Subcutaneous abdominal adipose tissue (tissue), 5 donors: ENCODE measurements at regions not wholly inside any gene's neighbourhood (a gene's known extent, or its start where the extent isn't known, plus 50 kb on each side); places are given as distances from the start of the nearest gene placed in this dataset.
"Not testable (repeated sequence)": the region's sequence is repeated elsewhere in the genome, so short reads cannot be mapped to it uniquely, and the experiment has no call there.

Source experiments
- H3K27ac ChIP-seq: one replicate; pipeline ENCODE4 v1.7.0; 2013; ENCODE audit warnings: low read depth, mild to moderate bottlenecking, inconsistent platforms, low read length, moderate library complexity
- H3K27me3 ChIP-seq, 5 donors: one replicate each; pipeline ENCODE4 v1.7.0; 2013; ENCODE audit warnings: low read length in 5 of 5, inconsistent platforms in 1 of 5; ENCODE audit not compliant: control insufficient read depth in 5 of 5, insufficient read depth in 4 of 5
- H3K36me3 ChIP-seq, 5 donors: one replicate each; pipeline ENCODE4 v1.7.0; 2013; ENCODE audit warnings: low read length in 5 of 5; ENCODE audit not compliant: control insufficient read depth in 5 of 5, insufficient read depth in 5 of 5
- H3K4me1 ChIP-seq, 5 donors: one replicate each; pipeline ENCODE4 v1.7.0; 2013; ENCODE audit warnings: low read length in 5 of 5, mild to moderate bottlenecking in 3 of 5, moderate library complexity in 1 of 5; ENCODE audit not compliant: control insufficient read depth in 5 of 5, insufficient read depth in 5 of 5
- H3K4me3 ChIP-seq, 5 donors: one replicate each; pipeline ENCODE4 v1.7.0; 2013; ENCODE audit warnings: low read length in 5 of 5, low read depth in 1 of 5
- H3K9ac ChIP-seq, 5 donors: one replicate each; pipeline ENCODE4 v1.7.0; 2013; ENCODE audit warnings: low read length in 5 of 5, mild to moderate bottlenecking in 4 of 5, moderate library complexity in 3 of 5
- H3K9me3 ChIP-seq, 5 donors: one replicate each; pipeline ENCODE4 v1.7.0; 2013; ENCODE audit warnings: low read length in 5 of 5; ENCODE audit not compliant: control insufficient read depth in 5 of 5
- donor health status: healthy.
- donor health status: healthy.
- donor health status: healthy.
- donor health status: healthy.
- donor health status: healthy.

DNA sequence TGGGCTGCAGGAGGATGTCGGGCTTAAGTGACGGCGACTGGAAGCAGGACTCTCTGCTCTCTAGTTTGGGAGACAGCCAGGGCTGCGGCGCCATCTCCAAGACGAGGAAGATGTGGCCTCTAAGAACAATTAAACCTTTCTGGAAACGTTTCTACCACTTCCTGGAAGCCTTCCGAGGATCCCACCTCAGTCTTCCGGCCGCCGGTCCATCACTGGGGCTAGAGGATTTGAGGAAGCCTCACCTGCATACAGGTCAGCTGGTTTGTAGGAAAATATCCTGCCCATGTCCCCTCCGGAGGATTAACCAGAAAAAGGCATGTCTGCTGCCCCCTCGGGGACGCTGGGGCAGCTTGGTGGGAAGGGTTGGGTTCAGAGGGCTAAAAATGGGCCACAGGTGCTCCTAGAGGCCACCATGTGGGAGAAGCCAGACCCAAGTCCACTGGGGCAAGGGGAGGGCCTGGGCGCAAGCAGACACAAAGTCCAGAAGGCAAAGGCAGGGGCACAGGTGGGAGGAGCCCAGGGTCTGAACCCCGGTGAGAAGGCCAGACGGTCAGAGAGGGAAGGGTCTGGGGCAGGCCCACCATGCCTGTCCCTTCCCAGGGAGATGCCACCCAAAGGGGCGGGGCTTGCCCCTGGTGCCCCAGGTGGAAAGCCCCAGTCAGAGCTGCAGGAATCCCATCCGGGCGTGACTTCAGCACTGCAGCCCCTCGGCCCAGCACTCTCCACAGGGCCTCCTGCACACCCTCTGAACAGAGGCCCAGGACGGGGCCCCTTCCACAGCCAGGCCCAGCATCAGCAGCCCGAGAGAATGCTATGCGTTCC is 82.2 kb upstream of the ID2 start:
- Histone ChIP-seq H3K9me3 (no peaks in the 10 kb centered on the region), H3K36me3 (no peaks in the 10 kb centered on the region), H3K9ac (no peak overlapping the region), H3K27ac (no peak overlapping the region), H3K4me3 (no peak overlapping the region), H3K4me1 (peaks cover 0 to 5% (median 0%) of the 10 kb centered on the region in 5 donors), H3K27me3 (no peaks in the 10 kb centered on the region)

DNA sequence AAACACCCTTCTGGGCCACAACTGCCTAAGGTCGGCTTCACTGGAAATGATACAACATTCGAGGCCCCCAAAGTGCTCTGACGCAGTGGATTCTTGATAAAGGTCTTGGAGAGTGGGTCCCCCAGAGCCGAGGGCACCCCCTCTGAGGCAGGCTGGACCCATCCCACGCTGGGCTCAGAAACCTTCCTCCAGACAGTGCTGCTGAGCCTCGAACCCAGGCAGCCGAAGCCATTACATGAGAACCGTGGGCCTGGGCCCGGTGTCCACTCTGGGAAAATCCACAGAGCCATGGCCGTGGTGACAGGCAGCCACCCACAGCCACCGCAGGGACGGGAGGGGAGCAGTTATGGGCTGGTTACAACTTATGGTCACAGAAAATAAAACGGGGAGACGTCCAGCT is 81.4 kb upstream of the ID2 start:
- Histone ChIP-seq H3K4me3 (no peak overlapping the region), H3K9ac (no peak overlapping the region), H3K27ac (no peak overlapping the region), H3K27me3 (no peaks in the 10 kb centered on the region), H3K36me3 (no peaks in the 10 kb centered on the region), H3K9me3 (no peaks in the 10 kb centered on the region), H3K4me1 (peaks cover 0 to 5% (median 0%) of the 10 kb centered on the region in 5 donors)

DNA sequence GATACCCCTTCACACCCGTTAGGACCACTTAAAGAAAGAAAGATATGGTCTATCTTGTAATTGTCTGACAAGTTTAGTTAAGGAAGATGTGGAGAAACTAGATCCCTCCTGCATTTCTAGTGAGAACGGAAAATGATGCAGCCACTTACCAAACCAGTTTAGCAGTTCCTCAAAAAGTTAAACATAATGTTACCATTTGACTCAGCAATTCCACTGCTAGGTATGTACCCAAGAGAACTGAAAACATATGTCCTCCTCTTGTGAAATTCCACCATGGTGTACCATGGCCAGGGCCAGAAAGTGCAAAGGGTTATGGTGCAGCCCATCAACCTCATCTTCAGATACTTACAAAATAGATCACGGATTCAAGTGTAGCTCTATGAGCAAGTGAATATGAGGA is 79.0 kb upstream of the ID2 start:
- peaks cover 0 to 6% (median 2%) of the 10 kb centered on the region in 5 donors for H3K4me1 ChIP-seq
- H3K27ac ChIP-seq, result no peak overlapping the region

DNA sequence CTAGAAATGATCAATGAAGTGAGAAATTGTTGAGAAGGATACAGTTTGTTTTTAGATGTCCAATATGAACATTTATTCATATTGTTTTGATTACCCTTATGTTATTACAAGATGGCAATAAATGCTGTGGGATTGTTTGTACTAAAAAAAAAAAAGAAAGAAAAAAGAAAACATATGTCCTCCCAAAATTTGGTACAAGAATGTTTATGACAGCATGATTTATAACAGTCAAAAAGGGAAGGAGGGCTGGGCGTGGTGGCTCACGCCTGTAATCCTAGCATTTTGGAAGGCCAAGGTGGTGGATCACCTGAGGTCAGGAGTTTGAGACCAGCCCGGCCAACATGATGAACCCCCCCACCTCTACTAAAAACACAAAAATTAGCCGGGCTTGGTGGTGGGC is 78.5 kb upstream of the ID2 start:
- not testable (repeated sequence) for H3K27me3 ChIP-seq, H3K4me3 ChIP-seq, H3K9ac ChIP-seq, H3K27ac ChIP-seq, H3K4me1 ChIP-seq, H3K9me3 ChIP-seq, H3K36me3 ChIP-seq

More for the DNA sequence above, 79.0 kb upstream of the ID2 start:
- Histone ChIP-seq H3K36me3 (no peaks in the 10 kb centered on the region), H3K4me3 (no peak overlapping the region), H3K9me3 (no peaks in the 10 kb centered on the region), H3K9ac (no peak overlapping the region), H3K27me3 (no peaks in the 10 kb centered on the region)

DNA sequence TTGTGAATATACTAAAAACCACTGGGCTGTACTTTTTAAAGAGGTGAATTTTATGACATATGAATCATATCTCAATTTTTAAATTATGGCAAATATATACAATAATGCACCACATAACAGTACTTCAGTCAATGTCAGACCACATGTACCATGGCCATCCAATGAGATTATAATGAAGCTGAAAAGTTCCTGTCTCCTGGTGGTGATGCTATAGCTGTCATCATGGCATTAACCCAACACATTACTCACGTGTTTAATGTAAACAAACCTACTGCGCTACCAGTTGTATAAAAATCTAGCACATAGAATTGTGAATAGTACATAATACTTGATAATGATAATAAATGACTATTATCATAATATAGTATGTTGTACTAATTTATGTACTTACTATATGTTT is 77.6 kb upstream of the ID2 start:
- H3K27ac ChIP-seq, result no peak overlapping the region
- no peaks in the 10 kb centered on the region for H3K9me3 ChIP-seq
- no peaks in the 10 kb centered on the region for H3K36me3 ChIP-seq
- no peaks in the 10 kb centered on the region for H3K27me3 ChIP-seq
- H3K9ac ChIP-seq, result no peak overlapping the region
- H3K4me3 ChIP-seq, result no peak overlapping the region
- peaks cover 0 to 4% (median 3%) of the 10 kb centered on the region in 5 donors for H3K4me1 ChIP-seq

DNA sequence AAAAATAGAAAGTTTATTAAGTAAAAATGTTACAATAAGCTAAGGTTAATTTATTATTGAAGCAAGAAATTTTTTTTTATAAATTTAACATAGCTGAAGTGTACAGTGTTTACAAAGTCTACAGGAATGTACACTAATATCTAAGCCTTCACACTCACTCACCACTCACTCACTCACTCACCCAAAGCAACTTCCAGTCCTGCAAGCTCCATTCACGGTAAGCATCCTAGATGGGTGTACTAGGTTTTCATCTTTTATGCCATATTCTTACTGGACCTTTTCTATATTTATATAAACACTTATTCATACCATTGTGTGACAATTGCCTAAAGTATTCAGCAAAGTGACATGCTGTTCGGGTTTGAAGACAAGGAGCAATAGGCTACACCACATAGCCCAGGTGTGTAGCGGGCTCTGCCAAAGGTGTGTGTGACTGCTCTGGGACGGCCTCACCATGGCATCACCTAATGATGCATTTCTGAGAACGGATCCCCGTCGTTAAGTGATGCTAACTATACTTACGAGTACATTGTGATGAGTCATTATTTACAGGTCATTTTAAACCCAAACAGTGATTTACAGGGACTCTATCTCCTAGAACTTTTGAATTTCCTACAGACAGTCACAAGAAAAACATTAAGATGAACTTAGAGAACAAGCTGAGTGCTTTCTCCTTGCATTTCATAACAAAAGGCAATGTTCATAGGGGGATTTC is 76.3 kb upstream of the ID2 start:
- H3K27me3 ChIP-seq, result no peaks in the 10 kb centered on the region
- H3K4me3 ChIP-seq, result no peak overlapping the region
- H3K4me1 ChIP-seq, result peaks cover 0 to 4% (median 3%) of the 10 kb centered on the region in 5 donors
- H3K9me3 ChIP-seq, result no peaks in the 10 kb centered on the region
- no peak overlapping the region for H3K27ac ChIP-seq
- no peak overlapping the region for H3K9ac ChIP-seq
- H3K36me3 ChIP-seq, result no peaks in the 10 kb centered on the region

DNA sequence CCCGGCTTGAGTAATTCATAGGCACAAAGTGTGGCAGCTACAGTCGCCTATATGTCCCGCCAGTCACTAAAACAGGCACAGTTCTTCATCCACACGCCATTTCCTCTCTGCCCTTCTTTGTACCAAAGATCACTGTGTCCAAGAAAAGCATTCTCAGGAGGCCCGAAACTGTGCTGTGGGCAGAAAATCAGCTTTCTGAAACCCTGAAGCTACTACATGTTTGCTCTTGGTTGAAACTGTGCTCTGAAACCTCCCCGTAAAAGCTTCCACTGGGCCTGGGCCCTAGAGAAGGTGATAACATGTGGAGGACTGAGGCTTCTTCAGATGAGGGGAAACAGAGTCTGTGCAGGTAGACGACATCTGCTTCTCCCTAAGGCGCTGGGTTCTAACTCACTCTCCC is 75.6 kb upstream of the ID2 start:
- Histone ChIP-seq H3K9ac (no peak overlapping the region), H3K4me3 (no peak overlapping the region), H3K27me3 (no peaks in the 10 kb centered on the region), H3K9me3 (no peaks in the 10 kb centered on the region), H3K4me1 (peaks cover 0 to 4% (median 3%) of the 10 kb centered on the region in 5 donors), H3K27ac (no peak overlapping the region), H3K36me3 (no peaks in the 10 kb centered on the region)

DNA sequence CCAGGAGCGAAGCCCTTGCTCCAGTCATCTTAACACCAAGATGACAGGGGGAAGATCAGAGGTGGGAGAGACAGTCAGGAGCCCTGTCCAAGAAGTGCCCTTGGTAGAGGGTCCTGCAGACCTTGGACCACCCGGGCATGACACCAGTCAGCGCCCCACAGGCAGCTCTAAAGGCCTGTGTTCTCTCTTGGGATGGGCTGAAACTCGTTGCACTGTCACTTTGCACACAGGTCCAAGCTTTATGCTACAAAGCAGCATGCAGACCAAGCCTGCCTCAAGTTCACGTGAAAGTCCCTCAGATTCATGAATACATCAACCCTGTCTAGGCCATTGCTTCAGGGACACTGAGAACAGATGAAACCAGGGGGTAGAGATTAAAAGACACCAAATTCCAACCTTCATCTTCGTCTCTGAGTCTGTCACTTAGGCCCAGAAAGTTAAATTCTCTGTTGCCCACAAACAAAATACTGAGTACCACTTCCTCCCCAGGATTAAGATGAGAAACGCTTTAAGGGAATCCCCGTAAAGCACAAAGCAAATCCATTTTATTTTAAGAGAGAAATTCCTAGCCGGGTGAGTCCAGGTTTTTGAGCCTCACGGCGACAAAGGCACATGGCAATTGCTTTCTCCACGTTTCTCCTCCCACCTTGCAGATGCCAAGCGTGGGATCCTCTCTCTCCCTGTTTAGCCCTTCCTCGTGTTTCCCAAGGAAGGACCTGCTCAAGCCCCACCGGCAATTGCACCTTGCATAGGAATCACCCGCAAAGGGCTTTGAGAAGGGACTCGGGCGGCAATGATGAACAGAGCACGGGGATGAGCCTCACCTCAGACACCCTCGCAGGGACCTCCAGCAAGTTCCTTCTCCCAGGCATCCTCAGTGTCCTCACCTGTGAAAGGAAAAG is 75.0 kb upstream of the ID2 start:
- H3K27me3 ChIP-seq, result no peaks in the 10 kb centered on the region
- no peaks in the 10 kb centered on the region for H3K36me3 ChIP-seq
- H3K4me3 ChIP-seq, result no peak overlapping the region
- no peak overlapping the region for H3K27ac ChIP-seq
- H3K9me3 ChIP-seq, result no peaks in the 10 kb centered on the region
- H3K4me1 ChIP-seq, result peaks cover 0 to 4% (median 3%) of the 10 kb centered on the region in 5 donors
- no peak overlapping the region for H3K9ac ChIP-seq

DNA sequence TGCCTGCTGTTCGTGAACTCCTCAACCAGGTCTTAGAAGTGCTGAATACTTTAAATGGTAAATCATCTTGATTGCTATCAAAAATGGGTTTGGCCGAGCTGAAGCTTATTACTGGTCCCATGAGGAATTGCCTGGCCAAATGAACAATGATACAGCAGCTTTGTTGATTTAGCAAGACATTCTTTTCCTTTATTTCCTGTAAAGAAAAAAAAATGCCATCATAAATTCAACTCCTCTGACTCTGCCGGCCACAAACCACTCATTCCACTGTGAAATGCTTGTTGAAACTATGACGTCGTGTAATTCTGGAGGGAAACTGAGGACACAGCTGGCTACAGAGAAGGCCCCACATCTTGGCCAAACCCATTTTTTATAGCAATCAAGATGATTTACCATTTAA is 74.2 kb upstream of the ID2 start:
- Histone ChIP-seq H3K27ac (no peak overlapping the region), H3K27me3 (no peaks in the 10 kb centered on the region), H3K4me1 (peaks cover 0 to 4% (median 3%) of the 10 kb centered on the region in 5 donors), H3K36me3 (no peaks in the 10 kb centered on the region), H3K9ac (no peak overlapping the region), H3K4me3 (no peak overlapping the region), H3K9me3 (no peaks in the 10 kb centered on the region)
